ENCODE measurements at regions not wholly inside any gene's neighbourhood (a gene's known extent, or its start where the extent isn't known, plus 50 kb on each side); places are given as distances from the start of the nearest gene placed in this dataset.

DNA sequence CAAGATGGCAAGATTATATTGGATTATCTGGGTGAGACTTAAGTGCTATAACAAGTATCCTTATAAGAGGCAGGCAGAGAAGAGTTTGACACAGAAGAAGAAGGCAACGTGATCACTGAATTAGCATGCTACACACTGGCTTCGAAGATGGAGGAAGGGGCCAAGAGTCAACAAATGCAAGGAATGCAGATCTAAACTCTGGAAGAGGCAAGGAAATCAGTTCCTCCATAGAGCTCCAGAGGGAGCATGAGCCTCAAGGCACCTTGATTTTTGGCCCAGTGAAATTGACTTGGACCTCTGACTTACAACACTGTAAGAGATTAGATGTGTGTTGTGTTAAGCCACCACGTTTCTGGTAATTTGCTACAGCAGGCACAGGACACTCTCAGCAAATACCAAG, 536.4 kb upstream of the SEL1L start:
- ATAC-seq (no peak), DNase-seq (no peak)
- TF ChIP-seq, protein P1, sequence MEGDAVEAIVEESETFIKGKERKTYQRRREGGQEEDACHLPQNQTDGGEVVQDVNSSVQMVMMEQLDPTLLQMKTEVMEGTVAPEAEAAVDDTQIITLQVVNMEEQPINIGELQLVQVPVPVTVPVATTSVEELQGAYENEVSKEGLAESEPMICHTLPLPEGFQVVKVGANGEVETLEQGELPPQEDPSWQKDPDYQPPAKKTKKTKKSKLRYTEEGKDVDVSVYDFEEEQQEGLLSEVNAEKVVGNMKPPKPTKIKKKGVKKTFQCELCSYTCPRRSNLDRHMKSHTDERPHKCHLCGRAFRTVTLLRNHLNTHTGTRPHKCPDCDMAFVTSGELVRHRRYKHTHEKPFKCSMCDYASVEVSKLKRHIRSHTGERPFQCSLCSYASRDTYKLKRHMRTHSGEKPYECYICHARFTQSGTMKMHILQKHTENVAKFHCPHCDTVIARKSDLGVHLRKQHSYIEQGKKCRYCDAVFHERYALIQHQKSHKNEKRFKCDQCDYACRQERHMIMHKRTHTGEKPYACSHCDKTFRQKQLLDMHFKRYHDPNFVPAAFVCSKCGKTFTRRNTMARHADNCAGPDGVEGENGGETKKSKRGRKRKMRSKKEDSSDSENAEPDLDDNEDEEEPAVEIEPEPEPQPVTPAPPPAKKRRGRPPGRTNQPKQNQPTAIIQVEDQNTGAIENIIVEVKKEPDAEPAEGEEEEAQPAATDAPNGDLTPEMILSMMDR (IDR thresholded peaks at IDR 0.05), result no peak
- TF ChIP-seq POLR2A (IDR thresholded peaks at IDR 0.05), result no peak
- Histone ChIP-seq H3K4me3 (no peak overlapping the region), H3K27me3 (no peaks in the 10 kb centered on the region), H3K4me1 (no peaks in the 10 kb centered on the region), H3K36me3 (no peaks in the 10 kb centered on the region), H3K27ac (no peak overlapping the region), H3K9me3 (no peaks in the 10 kb centered on the region)
- 39% methylated on average over 2 of the region's 3 CpGs for WGBS (ENCODE audit: insufficient coverage, low coverage, low lambda C conversion rate, missing lambda C conversion rate)
- intact Hi-C loops (cut with DNase I), result no loop called here

DNA sequence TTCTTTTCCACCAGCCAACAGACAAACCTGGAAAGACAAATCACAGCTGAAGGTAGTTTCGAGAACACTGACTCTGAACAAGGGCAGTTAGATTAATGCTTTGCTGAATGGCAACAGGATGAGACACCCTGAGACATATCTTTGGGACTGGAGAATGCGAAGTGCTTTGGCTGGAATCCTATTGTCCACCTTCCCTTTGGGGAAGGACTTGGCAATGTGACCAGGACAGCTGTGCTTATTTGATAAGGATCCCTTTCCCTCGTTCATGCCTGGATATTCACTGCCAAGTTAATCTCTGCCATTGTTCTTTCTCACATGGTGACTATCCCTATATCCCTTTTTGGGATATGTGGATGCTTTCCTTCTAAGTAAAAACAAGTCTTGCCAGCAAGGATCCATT, 537.1 kb upstream of the SEL1L start:
- intact Hi-C loops (cut with DNase I), result no loop called here
- Histone ChIP-seq H3K9me3 (no peaks in the 10 kb centered on the region), H3K4me1 (no peaks in the 10 kb centered on the region), H3K4me3 (no peak overlapping the region), H3K27me3 (no peaks in the 10 kb centered on the region), H3K36me3 (no peaks in the 10 kb centered on the region), H3K27ac (no peak overlapping the region)
- 41% methylated on average over 3 of the region's 3 CpGs for WGBS (ENCODE audit: insufficient coverage, low coverage, low lambda C conversion rate, missing lambda C conversion rate)
- ATAC-seq, result peak in 2 of 4 donors; percentile 53 to 65
- TF ChIP-seq, protein P1 (IDR thresholded peaks at IDR 0.05), result no peak
- no peak for TF ChIP-seq POLR2A (IDR thresholded peaks at IDR 0.05)
- no peak for DNase-seq

DNA sequence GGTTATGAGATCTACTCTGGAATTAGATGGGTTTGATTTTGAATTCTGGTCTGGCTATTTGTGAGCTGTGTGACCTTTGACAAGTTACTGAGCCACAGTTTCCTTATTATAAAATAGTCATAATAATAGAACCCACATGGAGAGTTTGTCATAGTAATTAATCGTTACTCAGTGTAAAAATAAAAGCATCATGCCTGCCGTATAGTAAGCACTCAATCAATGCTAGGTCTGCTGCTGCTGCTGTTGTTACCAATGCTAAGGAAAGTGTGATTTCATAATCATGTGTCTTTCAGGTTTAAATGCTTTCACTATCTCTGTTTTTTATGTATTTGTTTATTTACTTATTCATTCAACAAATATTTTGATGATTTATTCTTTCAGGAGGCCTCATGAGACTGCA, 539.9 kb upstream of the SEL1L start:
- Histone ChIP-seq H3K9me3 (no peaks in the 10 kb centered on the region), H3K27me3 (no peaks in the 10 kb centered on the region), H3K36me3 (no peaks in the 10 kb centered on the region), H3K4me1 (no peaks in the 10 kb centered on the region), H3K4me3 (no peak overlapping the region), H3K27ac (no peak overlapping the region)
- DNase-seq, result no peak
- no peak for ATAC-seq
- WGBS (ENCODE audit: insufficient coverage, low coverage, low lambda C conversion rate, missing lambda C conversion rate), result 57% methylated on average over 2 of the region's 2 CpGs
- TF ChIP-seq POLR2A (IDR thresholded peaks at IDR 0.05), result no peak
- TF ChIP-seq, protein P1 (IDR thresholded peaks at IDR 0.05), result no peak
- intact Hi-C loops (cut with DNase I), result no loop called here

DNA sequence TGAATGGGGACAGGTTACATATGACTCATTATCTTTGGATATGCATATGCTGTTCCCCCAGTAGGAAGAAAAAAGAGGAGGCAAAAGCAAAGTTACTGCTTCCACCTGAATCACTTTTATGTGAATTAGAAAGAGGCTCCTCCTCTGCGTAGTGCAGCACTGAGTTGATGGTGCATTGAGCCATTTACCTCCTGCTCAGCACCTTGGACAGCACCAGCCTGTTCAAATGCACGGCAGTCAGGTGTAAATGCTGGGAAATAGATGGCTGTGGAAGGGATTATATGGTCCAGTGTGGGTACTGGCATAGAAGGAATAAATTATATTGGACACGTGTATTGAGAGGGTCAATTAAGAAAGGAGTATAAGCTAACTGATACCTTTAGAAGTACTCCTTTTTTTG, 541.9 kb upstream of the SEL1L start:
- H3K4me1 ChIP-seq, result no peaks in the 10 kb centered on the region
- ATAC-seq (peak; percentile 59 to 76 (median 75)), DNase-seq (peak; percentile 47 to 60 (median 57))
- H3K27me3 ChIP-seq, result no peaks in the 10 kb centered on the region
- H3K9me3 ChIP-seq, result no peaks in the 10 kb centered on the region
- H3K4me3 ChIP-seq, result no peak overlapping the region
- intact Hi-C loops (cut with DNase I), result no loop called here
- H3K27ac ChIP-seq, result no peak overlapping the region
- TF ChIP-seq, protein P1 (IDR thresholded peaks at IDR 0.05), result no peak
- no peak for TF ChIP-seq POLR2A (IDR thresholded peaks at IDR 0.05)
- H3K36me3 ChIP-seq, result no peaks in the 10 kb centered on the region
- 3% methylated on average over 3 of the region's 3 CpGs for WGBS (ENCODE audit: insufficient coverage, low coverage, low lambda C conversion rate, missing lambda C conversion rate)

DNA sequence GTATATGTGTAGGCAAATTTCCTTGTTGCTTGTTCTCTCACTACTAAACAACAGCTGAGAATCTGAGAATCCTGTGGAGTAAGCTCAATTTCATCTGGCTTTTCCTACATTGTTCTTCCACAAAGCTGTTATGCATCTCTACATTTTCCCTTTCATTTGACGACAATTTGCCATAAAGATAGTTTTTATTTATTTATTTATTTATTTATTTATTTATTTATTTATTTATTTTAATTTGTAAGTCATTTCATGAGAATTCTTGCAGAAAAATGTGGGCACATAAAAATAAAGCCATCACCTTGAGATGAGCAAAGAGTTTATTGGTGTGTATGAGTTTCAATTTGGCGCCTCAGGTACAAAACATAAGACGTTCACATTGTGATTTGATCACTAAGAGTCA, 545.9 kb upstream of the SEL1L start:
- Histone ChIP-seq H3K27ac (no peak overlapping the region), H3K4me1 (no peaks in the 10 kb centered on the region), H3K27me3 (no peaks in the 10 kb centered on the region), H3K36me3 (no peaks in the 10 kb centered on the region), H3K9me3 (no peaks in the 10 kb centered on the region), H3K4me3 (no peak overlapping the region)
- intact Hi-C loops (cut with DNase I), result no loop called here
- TF ChIP-seq, protein P1 (IDR thresholded peaks at IDR 0.05), result no peak
- no peak for TF ChIP-seq POLR2A (IDR thresholded peaks at IDR 0.05)
- WGBS (ENCODE audit: insufficient coverage, low coverage, low lambda C conversion rate, missing lambda C conversion rate), result 69% methylated on average over 3 of the region's 3 CpGs
- ATAC-seq (no peak), DNase-seq (no peak)
